Fibroblast of peridontal ligament (primary cell): ENCODE measurements at regions not wholly inside any gene's neighbourhood (a gene's known extent, or its start where the extent isn't known, plus 50 kb on each side); places are given as distances from the start of the nearest gene placed in this dataset.
"Not testable (repeated sequence)": the region's sequence is repeated elsewhere in the genome, so short reads cannot be mapped to it uniquely, and the experiment has no call there.

ENCODE experiments used
- DNase-seq: peaks from one replicate; pipeline ENCODE4 v3.0.0-alpha.2; 2010; ENCODE audit errors: extremely low read depth

DNA sequence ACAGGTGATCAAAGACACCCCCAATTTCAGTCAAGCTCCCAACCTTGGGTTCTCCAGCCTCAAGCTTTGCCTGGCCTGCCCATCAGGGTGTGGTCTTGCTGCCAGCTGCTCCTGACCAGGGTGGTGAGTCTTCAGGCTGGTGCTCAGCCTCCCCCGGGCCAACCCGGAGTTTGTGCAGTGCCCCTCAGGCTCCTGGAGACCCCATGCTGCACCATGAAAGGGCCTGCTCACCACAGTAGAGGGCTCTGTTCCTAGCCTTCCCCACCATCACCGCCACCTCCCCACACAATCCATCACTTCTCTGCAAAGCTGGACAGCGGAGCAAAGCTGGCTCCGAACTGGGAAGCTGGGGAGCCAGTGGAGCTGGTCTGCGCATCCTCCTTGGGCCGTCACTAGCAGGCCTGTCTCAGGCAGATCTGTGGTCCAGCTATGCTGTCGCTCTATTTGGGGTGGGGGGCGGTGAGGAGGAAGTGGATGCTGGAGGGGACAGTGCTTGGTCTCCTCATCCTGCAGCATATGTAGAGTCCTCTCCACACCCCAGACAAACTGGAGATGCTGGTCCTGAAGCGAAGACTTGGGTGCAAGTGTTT is 88.5 kb upstream of the RPL38 start:
- DNase-seq, result no peak

GRCh38 chr17:74115586-74115985 is 87.9 kb upstream of the RPL38 start:
- DNase-seq, result no peak

DNA sequence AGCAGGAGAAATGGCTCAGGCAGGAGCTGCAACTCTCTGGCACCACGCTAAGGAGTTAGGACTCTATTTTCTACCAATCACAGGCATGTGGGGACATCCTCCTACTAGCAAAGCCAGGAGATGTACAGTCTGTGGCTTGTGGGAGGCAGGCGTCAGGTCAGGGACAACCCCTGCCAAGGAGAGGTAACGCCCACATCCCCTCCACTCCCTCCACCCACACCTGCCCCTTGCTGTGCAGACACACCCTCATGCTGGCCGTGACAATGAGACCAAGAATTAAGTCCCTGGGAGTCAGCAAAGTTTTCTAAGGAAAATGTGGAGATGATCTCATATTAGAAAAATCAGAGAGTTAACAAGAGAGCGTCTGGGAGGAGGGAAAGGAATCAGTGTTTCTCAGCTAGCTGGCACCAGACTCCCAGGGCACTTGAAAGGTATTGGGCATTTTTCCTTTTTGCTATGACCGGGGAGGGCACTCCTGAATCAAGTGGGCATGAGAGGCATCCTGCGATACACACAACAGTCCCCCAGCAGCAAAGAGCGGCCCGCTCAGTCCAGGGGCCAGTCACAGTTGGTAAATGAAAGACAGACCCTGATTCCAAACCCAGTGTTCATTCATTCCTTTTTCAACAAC is 87.3 kb upstream of the RPL38 start:
- no peak for DNase-seq

DNA sequence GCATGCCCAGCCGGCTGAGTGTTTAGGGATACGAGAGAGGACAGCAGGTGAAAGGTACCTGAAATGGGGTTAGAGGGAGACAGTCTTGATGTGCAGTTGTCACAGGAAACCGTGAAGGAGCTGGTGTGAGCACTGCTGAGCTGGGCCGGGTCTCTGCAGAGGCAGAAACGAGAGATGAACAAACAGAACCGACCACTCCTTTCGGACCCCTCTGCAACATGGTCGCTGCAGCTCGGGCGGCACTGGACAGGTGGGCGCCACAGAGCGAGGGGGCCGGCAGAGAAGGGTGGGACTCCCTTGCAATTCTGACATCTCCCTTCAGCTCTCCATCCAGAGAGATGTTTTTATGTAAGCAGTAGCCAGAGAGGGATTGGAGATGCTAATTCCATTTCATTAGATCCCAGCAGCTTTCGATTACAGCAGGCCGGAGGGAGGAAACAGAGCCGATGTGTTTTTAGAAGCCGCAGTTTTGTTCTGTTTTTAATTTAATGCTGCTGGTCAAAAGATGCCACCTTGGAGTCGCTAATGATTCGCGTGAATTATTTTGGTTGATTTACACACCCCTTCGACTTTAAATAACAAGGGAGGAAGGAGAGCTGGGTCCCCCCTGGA is 86.3 kb upstream of the RPL38 start:
- DNase-seq, result no peak

GRCh38 chr17:74117999-74118421 is 85.5 kb upstream of the RPL38 start:
- no peak for DNase-seq

DNA sequence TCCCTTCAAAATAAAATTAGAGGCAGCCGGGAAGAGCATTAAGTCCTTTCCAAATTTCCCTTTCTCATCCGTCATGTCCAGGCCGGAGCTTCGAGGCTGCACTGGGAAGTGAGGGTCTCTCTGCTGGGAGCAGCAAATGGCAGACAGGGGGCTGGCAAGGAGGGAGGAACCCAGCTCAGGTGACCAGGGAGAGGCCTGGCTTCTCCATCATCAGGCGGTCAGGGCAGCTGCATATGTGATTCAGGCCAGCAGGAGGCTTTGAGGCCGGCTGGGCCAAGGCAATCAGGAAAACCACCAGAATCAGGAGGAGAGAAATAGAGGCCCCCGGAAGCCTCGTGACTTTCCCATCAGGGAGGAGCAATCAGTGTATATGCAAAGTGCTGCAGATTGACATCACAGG is 85.0 kb upstream of the RPL38 start:
- no peak for DNase-seq

GRCh38 chr17:74119049-74119580 is 84.4 kb upstream of the RPL38 start:
- no peak for DNase-seq

DNA sequence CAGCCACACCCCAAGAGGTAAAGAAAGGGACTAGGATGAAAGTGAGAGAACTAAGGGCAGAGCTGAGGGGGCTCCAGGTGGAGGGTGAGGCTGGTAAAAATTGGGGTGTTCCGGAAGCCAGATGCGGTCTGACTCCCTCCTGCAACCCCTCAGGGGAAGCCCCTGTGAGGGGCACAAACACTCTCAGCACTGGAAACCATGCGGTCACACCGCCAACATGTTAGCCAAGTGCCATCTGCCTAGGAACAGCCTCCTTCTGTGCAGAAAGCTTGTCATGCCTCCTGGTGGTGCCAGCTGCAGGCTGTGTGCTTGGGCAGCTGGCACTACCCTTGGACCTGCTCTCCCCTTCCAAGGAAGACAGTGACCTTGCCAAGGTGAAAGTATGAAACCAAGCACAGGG is 83.5 kb upstream of the RPL38 start:
- no peak for DNase-seq

- no peak for DNase-seq
Observed at GRCh38 chr17:74123350-74123749, 80.1 kb upstream of the RPL38 start.

GRCh38 chr17:74123866-74124444 is 79.5 kb upstream of the RPL38 start:
- no peak for DNase-seq

DNA sequence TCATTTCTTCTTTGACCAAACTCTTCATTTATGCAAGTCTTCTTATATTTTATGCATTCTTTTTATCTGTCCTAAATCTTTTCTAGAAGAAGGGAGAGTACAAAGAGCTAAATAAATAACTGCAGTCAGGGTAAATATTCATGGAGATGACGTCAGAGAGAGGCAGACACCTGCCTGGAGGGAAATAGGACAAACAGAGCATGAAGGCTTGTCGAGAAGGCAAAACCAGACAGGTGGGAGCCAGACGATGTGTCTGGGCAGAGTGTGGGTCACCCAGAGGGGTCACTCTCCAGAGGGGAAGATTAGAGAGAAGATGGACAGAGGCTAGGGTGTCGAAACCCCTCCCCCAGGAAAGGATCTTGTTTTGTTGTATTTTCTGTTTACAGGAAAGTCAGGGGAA is 78.3 kb upstream of the RPL38 start:
- no peak for DNase-seq

DNA sequence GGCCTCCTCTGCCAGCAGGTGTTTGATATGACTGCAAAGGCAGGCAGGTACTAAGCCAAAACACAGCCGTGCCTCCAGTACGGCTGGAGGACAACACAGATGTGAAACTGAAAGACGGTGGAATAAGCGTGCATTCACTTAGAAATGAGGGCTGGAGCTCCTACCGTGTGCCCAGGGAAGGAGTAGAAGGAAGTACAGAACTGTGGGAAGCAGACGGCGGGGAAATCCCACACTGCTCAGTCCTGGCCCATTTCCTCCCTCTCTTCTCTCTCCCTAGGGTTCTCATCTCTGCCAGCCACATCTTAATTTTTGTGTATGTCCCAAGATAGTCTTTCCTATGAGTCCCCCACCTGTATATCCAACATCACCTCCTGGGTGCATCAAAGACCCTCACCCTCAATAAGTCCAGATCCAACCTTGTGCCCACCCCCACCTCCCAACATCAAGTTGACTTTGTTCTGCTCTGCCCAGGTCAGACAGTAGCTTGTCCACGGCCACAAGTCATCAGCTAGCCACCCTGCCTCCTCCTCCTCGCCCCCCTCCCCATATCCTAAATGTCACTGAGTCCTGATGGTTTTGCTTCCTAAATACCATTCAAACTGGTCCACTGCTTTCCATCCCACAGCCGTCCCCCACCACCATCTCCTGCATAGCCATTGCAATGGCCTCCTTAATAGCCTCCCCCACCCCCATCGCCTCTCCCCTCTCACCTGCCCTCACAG is 77.1 kb upstream of the RPL38 start:
- no peak for DNase-seq

DNA sequence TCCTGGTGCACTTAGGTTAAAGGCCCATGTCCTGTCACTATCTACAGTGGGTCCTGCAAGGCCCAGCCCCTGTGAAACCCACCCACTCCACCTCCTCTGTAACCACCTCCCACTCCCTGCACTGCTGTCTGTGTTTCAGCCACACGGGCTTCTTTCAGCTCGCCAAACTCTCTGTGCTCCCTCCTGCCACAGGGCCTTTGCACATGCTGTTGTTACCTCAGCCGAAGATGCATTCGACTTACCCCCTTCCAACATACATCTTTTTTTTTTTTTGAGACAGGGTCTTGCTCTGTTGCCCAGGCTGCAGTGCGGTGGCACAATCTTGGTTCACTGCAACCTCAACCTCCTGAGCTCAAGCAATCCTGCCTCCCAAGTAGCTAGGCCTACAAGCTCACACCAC is 76.5 kb upstream of the RPL38 start:
- no peak for DNase-seq

- no peak for DNase-seq
Observed at GRCh38 chr17:74128456-74129211, 74.8 kb upstream of the RPL38 start.

- not testable (repeated sequence) for DNase-seq
Observed at GRCh38 chr17:74129800-74130199, 73.7 kb upstream of the RPL38 start.

DNA sequence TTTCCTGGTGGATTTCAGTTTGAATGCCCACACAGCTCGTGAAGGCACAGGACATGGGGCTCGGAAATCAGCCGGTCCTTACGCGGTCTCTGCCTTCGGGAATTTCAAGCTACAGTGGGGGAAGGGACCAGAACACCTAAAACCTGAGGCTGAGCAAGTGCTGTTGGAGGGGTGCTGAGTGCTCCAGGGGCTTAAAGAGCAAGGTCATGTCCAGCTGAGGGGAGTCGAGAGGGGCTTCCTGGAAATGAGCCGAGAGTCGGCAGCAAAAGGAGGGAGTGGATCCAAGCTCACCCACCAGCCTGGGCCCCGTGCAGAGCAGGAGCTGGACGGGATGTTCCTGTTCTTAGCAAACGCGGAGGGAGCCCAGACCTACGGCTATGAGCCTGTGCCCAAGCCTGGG is 73.2 kb upstream of the RPL38 start:
- no peak for DNase-seq

- DNase-seq, result no peak
Observed at GRCh38 chr17:74130841-74131240, 72.6 kb upstream of the RPL38 start.

- DNase-seq, result no peak
Observed at GRCh38 chr17:74132354-74132753, 71.1 kb upstream of the RPL38 start.

GRCh38 chr17:74133740-74134139 is 69.7 kb upstream of the RPL38 start:
- DNase-seq, result no peak

- DNase-seq, result not testable (repeated sequence)
Observed at GRCh38 chr17:74134234-74134633, 69.2 kb upstream of the RPL38 start.

GRCh38 chr17:74134991-74135390 is 68.5 kb upstream of the RPL38 start:
- no peak for DNase-seq
